SK-N-SH treated with all-trans-retinoic acid at 6 μM for 48 hours (cell line): ENCODE measurements at regions not wholly inside any gene's neighbourhood (a gene's known extent, or its start where the extent isn't known, plus 50 kb on each side); places are given as distances from the start of the nearest gene placed in this dataset.

Experiments used
- ATAC-seq: fragments of 200-7000 bp; cut with Tn5 transposase; 3 replicates; pipeline ENCODE4 v1.9.1; 2020; ENCODE audit warnings: mild to moderate bottlenecking, moderate library complexity
- ARNTL ChIP-seq: fragments of 450-650 bp; formaldehyde crosslinking; IDR thresholded peaks from 2 replicates; pipeline ENCODE4 v1.5.0; 2020; ENCODE audit warnings: low read depth, mild to moderate bottlenecking, moderate library complexity, borderline replicate concordance
- BACH2 ChIP-seq: fragments of 250-450 bp; sonication (Bioruptor Pico); IDR thresholded peaks from 2 replicates; pipeline ENCODE4 v1.9.0; 2021; ENCODE audit warnings: mild to moderate bottlenecking, borderline replicate concordance
- CREB5 ChIP-seq: fragments of 250-450 bp; sonication (Bioruptor Pico); IDR thresholded peaks from 2 replicates; pipeline ENCODE4 v1.5.1; 2020; ENCODE audit warnings: low read depth, mild to moderate bottlenecking, moderate library complexity
- CSDC2 ChIP-seq: fragments of 250-450 bp; sonication (Bioruptor Pico); IDR thresholded peaks from 2 replicates; pipeline ENCODE4 v1.5.0; 2020; ENCODE audit warnings: mild to moderate bottlenecking, moderate library complexity
- ESRRG ChIP-seq: fragments of 250-450 bp; sonication (Bioruptor Pico); IDR thresholded peaks from 2 replicates; pipeline ENCODE4 v1.6.1; 2021; ENCODE audit warnings: mild to moderate bottlenecking
- GLIS3 ChIP-seq: fragments of 250-450 bp; sonication (Bioruptor Pico); IDR thresholded peaks from 2 replicates; pipeline ENCODE4 v1.5.0; 2020; ENCODE audit warnings: mild to moderate bottlenecking, moderate library complexity
- ISL1 ChIP-seq: fragments of 250-450 bp; sonication (Bioruptor Pico); IDR thresholded peaks from 2 replicates; pipeline ENCODE4 v2.1.2; 2022; ENCODE audit warnings: mild to moderate bottlenecking, moderate library complexity
- OSR1 ChIP-seq: fragments of 250-450 bp; sonication (Bioruptor Pico); IDR thresholded peaks from 2 replicates; pipeline ENCODE4 v1.8.0; 2022; ENCODE audit warnings: moderate library complexity, mild to moderate bottlenecking, inconsistent platforms
- PATZ1 ChIP-seq: fragments of 250-450 bp; sonication (Bioruptor Pico); IDR thresholded peaks from 2 replicates; pipeline ENCODE4 v1.8.0; 2020; ENCODE audit warnings: mild to moderate bottlenecking, moderate library complexity, borderline replicate concordance
- PPARA ChIP-seq: fragments of 250-450 bp; sonication (Bioruptor Pico); IDR thresholded peaks from 2 replicates; pipeline ENCODE4 v1.5.0; 2020; ENCODE audit warnings: mild to moderate bottlenecking, borderline replicate concordance
- RARB ChIP-seq: fragments of 250-450 bp; sonication (Bioruptor Pico); IDR thresholded peaks from 2 replicates; pipeline ENCODE4 v1.8.0; 2021; ENCODE audit warnings: mild to moderate bottlenecking, moderate library complexity
- SNAI2 ChIP-seq: fragments of 250-450 bp; sonication (Bioruptor Pico); IDR thresholded peaks from 2 replicates; pipeline ENCODE4 v1.5.0; 2020; ENCODE audit warnings: mild to moderate bottlenecking, moderate library complexity
- TCF4 ChIP-seq: fragments of 250-450 bp; sonication (Bioruptor Pico); IDR thresholded peaks from 2 replicates; pipeline ENCODE4 v1.8.0; 2021; ENCODE audit warnings: mild to moderate bottlenecking, moderate library complexity, borderline replicate concordance
- TOX ChIP-seq: fragments of 250-450 bp; sonication (Bioruptor Pico); IDR thresholded peaks from 2 replicates; pipeline ENCODE4 v1.8.0; 2021; ENCODE audit warnings: mild to moderate bottlenecking, moderate library complexity, borderline replicate concordance
- ZC3H10 ChIP-seq: fragments of 250-450 bp; sonication (Bioruptor Pico); IDR thresholded peaks from 2 replicates; pipeline ENCODE4 v1.5.1; 2021; ENCODE audit warnings: mild to moderate bottlenecking, moderate library complexity
- ZFP3 ChIP-seq: fragments of 250-450 bp; sonication (Bioruptor Pico); IDR thresholded peaks from 2 replicates; pipeline ENCODE4 v1.5.0; 2020; ENCODE audit warnings: mild to moderate bottlenecking, moderate library complexity
- ZFP30 ChIP-seq: fragments of 450-650 bp; formaldehyde crosslinking; IDR thresholded peaks from 2 replicates; pipeline ENCODE4 v1.5.0; 2022; ENCODE audit warnings: mild to moderate bottlenecking, moderate library complexity
- ZNF70 ChIP-seq: fragments of 450-650 bp; formaldehyde crosslinking; IDR thresholded peaks from 2 replicates; pipeline ENCODE4 v1.5.0; 2020; ENCODE audit warnings: mild to moderate bottlenecking, moderate library complexity
- ZNF8 ChIP-seq: fragments of 450-650 bp; formaldehyde crosslinking; IDR thresholded peaks from 2 replicates; pipeline ENCODE4 v1.5.0; 2020; ENCODE audit warnings: mild to moderate bottlenecking, moderate library complexity
- TF ChIP-seq, protein P1 (sequence below): fragments of 250-450 bp; sonication (Bioruptor Pico); IDR thresholded peaks from 2 replicates; pipeline ENCODE4 v1.8.0; 2021; ENCODE audit warnings: low read depth, mild to moderate bottlenecking, moderate library complexity, borderline replicate concordance
- TF ChIP-seq, protein P2 (sequence below): fragments of 250-450 bp; sonication (Bioruptor Pico); IDR thresholded peaks from 2 replicates; pipeline ENCODE4 v1.5.1; 2021; ENCODE audit warnings: mild to moderate bottlenecking, moderate library complexity

DNA sequence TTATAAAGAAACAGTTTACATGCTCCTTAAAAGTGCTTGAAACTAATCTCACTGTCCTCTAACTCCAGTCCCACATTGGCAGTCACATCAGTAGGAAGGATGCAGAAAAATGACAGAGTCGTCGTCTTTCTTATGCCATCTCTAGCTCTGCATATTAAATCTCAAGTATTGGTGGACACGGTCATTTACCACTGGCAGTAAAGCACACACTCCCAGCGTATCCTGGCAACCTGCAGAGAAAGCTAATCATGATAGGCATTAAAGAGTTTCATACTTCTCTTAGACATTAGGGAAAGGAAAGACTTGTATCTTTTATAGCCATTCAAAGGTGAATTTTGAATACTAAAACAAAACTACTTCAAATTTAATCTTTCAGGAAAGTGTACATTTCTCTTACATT, 202.0 kb upstream of the COBL start:
- ATAC-seq, result no peak

DNA sequence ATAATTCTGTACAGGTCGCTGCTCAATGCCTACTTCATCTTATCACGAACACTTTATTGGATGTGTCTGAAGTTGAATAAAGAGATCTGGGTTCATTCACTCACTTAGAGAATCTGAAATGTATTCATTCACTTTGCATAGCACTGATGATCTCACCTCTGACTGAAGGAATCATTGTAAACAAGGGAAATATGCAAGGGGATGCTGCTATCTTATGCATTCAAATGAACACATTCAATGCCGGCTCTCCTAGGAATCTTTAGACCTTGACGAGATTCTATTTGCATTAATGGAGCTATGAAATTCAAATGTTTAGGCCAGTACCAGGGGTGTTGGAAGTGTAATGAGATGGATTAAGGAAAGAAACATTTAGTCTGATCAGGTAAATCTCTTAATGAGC, 200.6 kb upstream of the COBL start:
- ATAC-seq, result no peak
- TF ChIP-seq CSDC2 (no peak), PPARA (CRISPR knock-in tag) (no peak), ESRRG (CRISPR knock-in tag) (no peak), ZFP30 (no peak), ZFP3 (CRISPR knock-in tag) (no peak), TOX (CRISPR knock-in tag) (no peak), ISL1 (CRISPR knock-in tag) (no peak), ZNF70 (CRISPR knock-in tag) (no peak)
- TF ChIP-seq, protein P1, sequence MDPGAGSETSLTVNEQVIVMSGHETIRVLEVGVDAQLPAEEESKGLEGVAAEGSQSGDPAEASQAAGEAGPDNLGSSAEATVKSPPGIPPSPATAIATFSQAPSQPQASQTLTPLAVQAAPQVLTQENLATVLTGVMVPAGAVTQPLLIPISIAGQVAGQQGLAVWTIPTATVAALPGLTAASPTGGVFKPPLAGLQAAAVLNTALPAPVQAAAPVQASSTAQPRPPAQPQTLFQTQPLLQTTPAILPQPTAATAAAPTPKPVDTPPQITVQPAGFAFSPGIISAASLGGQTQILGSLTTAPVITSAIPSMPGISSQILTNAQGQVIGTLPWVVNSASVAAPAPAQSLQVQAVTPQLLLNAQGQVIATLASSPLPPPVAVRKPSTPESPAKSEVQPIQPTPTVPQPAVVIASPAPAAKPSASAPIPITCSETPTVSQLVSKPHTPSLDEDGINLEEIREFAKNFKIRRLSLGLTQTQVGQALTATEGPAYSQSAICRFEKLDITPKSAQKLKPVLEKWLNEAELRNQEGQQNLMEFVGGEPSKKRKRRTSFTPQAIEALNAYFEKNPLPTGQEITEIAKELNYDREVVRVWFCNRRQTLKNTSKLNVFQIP, result no peak

More for the DNA sequence above, 202.0 kb upstream of the COBL start:
- TF ChIP-seq ZNF70 (CRISPR knock-in tag) (no peak), PATZ1 (CRISPR knock-in tag) (no peak), ESRRG (CRISPR knock-in tag) (no peak), BACH2 (CRISPR knock-in tag) (no peak), ZFP3 (CRISPR knock-in tag) (no peak), GLIS3 (CRISPR knock-in tag) (no peak)

DNA sequence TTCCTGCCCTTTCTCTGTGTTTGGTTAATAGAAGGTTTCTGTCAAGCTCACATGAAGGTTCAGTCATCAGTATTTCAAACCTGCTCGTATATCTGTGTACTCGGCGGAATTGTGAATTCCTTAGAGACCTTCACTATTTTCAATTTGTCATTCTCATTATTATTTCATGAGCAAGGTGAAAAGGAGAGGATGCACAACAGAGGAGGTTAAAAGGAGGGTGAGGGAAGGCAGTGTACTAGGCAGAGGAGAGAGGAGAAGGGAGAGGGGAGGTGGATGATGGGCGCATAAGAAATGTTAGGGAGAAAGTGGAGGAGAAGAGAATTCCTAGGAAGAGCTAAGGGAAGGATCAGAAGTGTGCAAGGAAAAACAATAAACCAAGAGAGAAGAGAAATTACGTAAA, 185.0 kb upstream of the COBL start:
- TF ChIP-seq CREB5 (no peak), RARB (no peak), ZNF8 (CRISPR knock-in tag) (no peak), ISL1 (CRISPR knock-in tag) (no peak), ZC3H10 (CRISPR knock-in tag) (no peak), ZNF70 (CRISPR knock-in tag) (no peak), BACH2 (CRISPR knock-in tag) (no peak), SNAI2 (CRISPR knock-in tag) (no peak), TCF4 (CRISPR knock-in tag) (no peak), OSR1 (CRISPR knock-in tag) (no peak), ZFP3 (CRISPR knock-in tag) (no peak)
- TF ChIP-seq, protein P1, result no peak
- ATAC-seq, result no peak

- ATAC-seq, result no peak
- TF ChIP-seq ARNTL (CRISPR knock-in tag), result no peak
- no peak for TF ChIP-seq PATZ1 (CRISPR knock-in tag)
- no peak for TF ChIP-seq ZC3H10 (CRISPR knock-in tag)
- no peak for TF ChIP-seq TCF4 (CRISPR knock-in tag)
- no peak for TF ChIP-seq PPARA (CRISPR knock-in tag)
- TF ChIP-seq ZFP30, result no peak
- TF ChIP-seq, protein P1, result no peak
- no peak for TF ChIP-seq RARB
- TF ChIP-seq CREB5, result no peak
- no peak for TF ChIP-seq OSR1 (CRISPR knock-in tag)
- TF ChIP-seq BACH2 (CRISPR knock-in tag), result no peak
- no peak for TF ChIP-seq TOX (CRISPR knock-in tag)
- no peak for TF ChIP-seq ISL1 (CRISPR knock-in tag)
- no peak for TF ChIP-seq ZNF8 (CRISPR knock-in tag)
- TF ChIP-seq ZFP3 (CRISPR knock-in tag), result no peak
- TF ChIP-seq, protein P2, sequence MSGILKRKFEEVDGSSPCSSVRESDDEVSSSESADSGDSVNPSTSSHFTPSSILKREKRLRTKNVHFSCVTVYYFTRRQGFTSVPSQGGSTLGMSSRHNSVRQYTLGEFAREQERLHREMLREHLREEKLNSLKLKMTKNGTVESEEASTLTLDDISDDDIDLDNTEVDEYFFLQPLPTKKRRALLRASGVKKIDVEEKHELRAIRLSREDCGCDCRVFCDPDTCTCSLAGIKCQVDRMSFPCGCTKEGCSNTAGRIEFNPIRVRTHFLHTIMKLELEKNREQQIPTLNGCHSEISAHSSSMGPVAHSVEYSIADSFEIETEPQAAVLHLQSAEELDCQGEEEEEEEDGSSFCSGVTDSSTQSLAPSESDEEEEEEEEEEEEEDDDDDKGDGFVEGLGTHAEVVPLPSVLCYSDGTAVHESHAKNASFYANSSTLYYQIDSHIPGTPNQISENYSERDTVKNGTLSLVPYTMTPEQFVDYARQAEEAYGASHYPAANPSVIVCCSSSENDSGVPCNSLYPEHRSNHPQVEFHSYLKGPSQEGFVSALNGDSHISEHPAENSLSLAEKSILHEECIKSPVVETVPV, result no peak
- no peak for TF ChIP-seq CSDC2
These were observed 166.4 kb upstream of the COBL start for GRCh38 chr7:51482976-51483375.
